Left lung (tissue), 4 donors: ENCODE measurements at regions not wholly inside any gene's neighbourhood (a gene's known extent, or its start where the extent isn't known, plus 50 kb on each side); places are given as distances from the start of the nearest gene placed in this dataset.

Experiments used
- ATAC-seq: fragments of 200-7000 bp; cut with Tn5 transposase; one replicate; pipeline ENCODE4 v1.9.1; 2020; ENCODE audit warnings: moderate library complexity
- DNase-seq, 4 donors: peaks; one replicate each; pipeline ENCODE4 v3.0.0-alpha.2; 2013 to 2020
- H3K27ac ChIP-seq, 2 donors: fragments of 200-600 bp; sonication (generic) in 1 of 2; one replicate each; pipeline versions ENCODE4 v1.5.0 to v1.8.0; 2020 to 2021
- H3K27me3 ChIP-seq, 2 donors: fragments of 200-600 bp; sonication (generic) in 1 of 2; one replicate each; pipeline versions ENCODE4 v1.5.0 to v1.8.0; 2020 to 2021
- H3K36me3 ChIP-seq, 2 donors: fragments of 200-600 bp; sonication (generic) in 1 of 2; one replicate each; pipeline versions ENCODE4 v1.5.0 to v1.8.0; 2020 to 2021
- H3K4me1 ChIP-seq, 2 donors: fragments of 200-600 bp; one replicate each; pipeline ENCODE4 v1.8.0; 2021
- H3K4me3 ChIP-seq, 2 donors: fragments of 200-600 bp; sonication (generic) in 1 of 2; one replicate each; pipeline versions ENCODE4 v1.5.0 to v1.8.0; 2020 to 2021; ENCODE audit warnings: mild to moderate bottlenecking in 1 of 2
- H3K9me3 ChIP-seq, 2 donors: fragments of 200-600 bp; sonication (generic) in 1 of 2; one replicate each; pipeline versions ENCODE4 v1.5.0 to v1.8.0; 2020 to 2021
- CTCF ChIP-seq, 2 donors: fragments of 200-600 bp; sonication (generic) in 1 of 2; IDR thresholded peaks; one replicate each; pipeline versions ENCODE4 v1.5.0 to v1.8.0; 2021; ENCODE audit warnings: antibody characterized with exemption in 2 of 2
- intact Hi-C, 2 donors: fragments of 100-400 bp; cut with DNase I; formaldehyde crosslinking; loops; one replicate each; pipeline versions ENCODE4 v1.11.2 to v1.14.2; 2022
- donor health status: DM: no; HTN: yes; CAD: no.
- donor health status: DM: no; HTN: no; CAD: no.

- Histone ChIP-seq H3K4me3 (no peak overlapping the region), H3K27me3 (no peaks in the 10 kb centered on the region), H3K27ac (no peak overlapping the region), H3K36me3 (no peaks in the 10 kb centered on the region), H3K9me3 (peaks cover 0 to 8% of the 10 kb centered on the region in 2 donors), H3K4me1 (no peaks in the 10 kb centered on the region)
- no peak for TF ChIP-seq CTCF (IDR thresholded peaks at IDR 0.05)
- no peak for DNase-seq
- ATAC-seq = no peak
- intact Hi-C loops = no loop called here
Measured at GRCh38 chr3:72192572-72192971, 407.6 kb upstream of the PROK2 start.

- intact Hi-C loops = no loop called here
- Histone ChIP-seq H3K4me1 (peaks cover 0 to 4% of the 10 kb centered on the region in 2 donors), H3K36me3 (no peaks in the 10 kb centered on the region), H3K4me3 (no peak overlapping the region), H3K27me3 (no peaks in the 10 kb centered on the region), H3K27ac (no peak overlapping the region), H3K9me3 (peaks cover 0 to 8% of the 10 kb centered on the region in 2 donors)
- ATAC-seq (no peak), DNase-seq (no peak)
- no peak for TF ChIP-seq CTCF (IDR thresholded peaks at IDR 0.05)
Measured at GRCh38 chr3:72191209-72191960, 406.4 kb upstream of the PROK2 start.

- DNase-seq = no peak
- Histone ChIP-seq H3K4me3 (no peak overlapping the region), H3K9me3 (peaks cover 0 to 8% of the 10 kb centered on the region in 2 donors), H3K27ac (no peak overlapping the region), H3K4me1 (peaks cover 0 to 8% of the 10 kb centered on the region in 2 donors), H3K36me3 (no peaks in the 10 kb centered on the region), H3K27me3 (no peaks in the 10 kb centered on the region)
- intact Hi-C loops = no loop called here
- no peak for ATAC-seq
- TF ChIP-seq CTCF (IDR thresholded peaks at IDR 0.05) = no peak
Measured at GRCh38 chr3:72190050-72190449, 405.1 kb upstream of the PROK2 start.

GRCh38 chr3:72189339-72189738 is 404.4 kb upstream of the PROK2 start:
- H3K9me3 ChIP-seq = peaks cover 0 to 8% of the 10 kb centered on the region in 2 donors
- ATAC-seq (no peak), DNase-seq (no peak)
- H3K27me3 ChIP-seq = no peaks in the 10 kb centered on the region
- no peak overlapping the region for H3K27ac ChIP-seq
- intact Hi-C loops = no loop called here
- H3K4me1 ChIP-seq = peaks cover 0 to 8% of the 10 kb centered on the region in 2 donors
- TF ChIP-seq CTCF (IDR thresholded peaks at IDR 0.05) = no peak
- no peak overlapping the region for H3K4me3 ChIP-seq
- H3K36me3 ChIP-seq = no peaks in the 10 kb centered on the region

- Histone ChIP-seq H3K27ac (no peak overlapping the region), H3K9me3 (peaks cover 0 to 8% of the 10 kb centered on the region in 2 donors), H3K36me3 (no peaks in the 10 kb centered on the region), H3K27me3 (no peaks in the 10 kb centered on the region), H3K4me1 (peaks cover 0 to 8% of the 10 kb centered on the region in 2 donors), H3K4me3 (no peak overlapping the region)
- no peak for DNase-seq
- intact Hi-C loops = no loop called here
- ATAC-seq = no peak
- TF ChIP-seq CTCF (IDR thresholded peaks at IDR 0.05) = no peak
Measured at GRCh38 chr3:72188536-72188935, 403.6 kb upstream of the PROK2 start.
